Mesenteric fat pad (tissue), 1 donor: ENCODE measurements at regions not wholly inside any gene's neighbourhood (a gene's known extent, or its start where the extent isn't known, plus 50 kb on each side); places are given as distances from the start of the nearest gene placed in this dataset.
"Not testable (repeated sequence)": the region's sequence is repeated elsewhere in the genome, so short reads cannot be mapped to it uniquely, and the experiment has no call there.

Experiments
- DNase-seq: peaks from one replicate; pipeline ENCODE4 v3.0.0-alpha.2; 2020; ENCODE audit warnings: low spot score
- donor health status: DM: yes; HTN: yes; CAD: no.

GRCh38 chr6:122246906-122247658 is 152.4 kb upstream of the HSF2 start:
- no peak for DNase-seq

- no peak for DNase-seq
These were observed 151.3 kb upstream of the HSF2 start for GRCh38 chr6:122248001-122248669.

GRCh38 chr6:122248844-122249243 is 150.6 kb upstream of the HSF2 start:
- no peak for DNase-seq

GRCh38 chr6:122258839-122259238 is 140.6 kb upstream of the HSF2 start:
- no peak for DNase-seq

GRCh38 chr6:122264557-122264956 is 134.9 kb upstream of the HSF2 start:
- DNase-seq, result no peak

- DNase-seq, result no peak
These were observed 133.7 kb upstream of the HSF2 start for GRCh38 chr6:122265755-122266154.

- DNase-seq, result no peak
These were observed 131.1 kb upstream of the HSF2 start for GRCh38 chr6:122268394-122268793.

- DNase-seq, result no peak
These were observed 122.8 kb upstream of the HSF2 start for GRCh38 chr6:122276637-122277036.

- not testable (repeated sequence) for DNase-seq
These were observed 119.1 kb upstream of the HSF2 start for GRCh38 chr6:122280105-122281021.

GRCh38 chr6:122283884-122284283 is 115.6 kb upstream of the HSF2 start:
- no peak for DNase-seq

GRCh38 chr6:122284848-122285247 is 114.6 kb upstream of the HSF2 start:
- no peak for DNase-seq

- DNase-seq, result no peak
These were observed 114.0 kb upstream of the HSF2 start for GRCh38 chr6:122285292-122285913.

- no peak for DNase-seq
These were observed 112.9 kb upstream of the HSF2 start for GRCh38 chr6:122286512-122286911.

- DNase-seq, result no peak
These were observed 109.5 kb upstream of the HSF2 start for GRCh38 chr6:122289762-122290539.

- no peak for DNase-seq
These were observed 102.4 kb upstream of the HSF2 start for GRCh38 chr6:122297010-122297409.

GRCh38 chr6:122302067-122302466 is 97.4 kb upstream of the HSF2 start:
- DNase-seq, result no peak

- DNase-seq, result no peak
These were observed 91.9 kb upstream of the HSF2 start for GRCh38 chr6:122307577-122307976.

GRCh38 chr6:122308074-122308473 is 91.4 kb upstream of the HSF2 start:
- DNase-seq, result no peak

GRCh38 chr6:122315842-122316241 is 83.6 kb upstream of the HSF2 start:
- DNase-seq, result no peak

- DNase-seq, result no peak
These were observed 76.6 kb upstream of the HSF2 start for GRCh38 chr6:122322824-122323223.

- DNase-seq, result no peak
These were observed 76.1 kb upstream of the HSF2 start for GRCh38 chr6:122323361-122323760.
